ENCODE measurements at regions not wholly inside any gene's neighbourhood (a gene's known extent, or its start where the extent isn't known, plus 50 kb on each side); places are given as distances from the start of the nearest gene placed in this dataset.

- Histone ChIP-seq H3K79me2 (ENCODE audit: low read length) (no peaks in the 10 kb centered on the region), H3F3A (ENCODE audit: low read length, unreplicated experiment) (no peaks in the 10 kb centered on the region), H3K27me3 (ENCODE audit: low read length) (peaks cover 5% of the 10 kb centered on the region; the same call in 1 of the 2 replicates), H2AFZ (ENCODE audit: low read length) (no peak overlapping the region), H3K9me2 (replicated peaks; ENCODE audit: low read length) (no peaks in the 10 kb centered on the region), H4K20me1 (ENCODE audit: low read length) (no peaks in the 10 kb centered on the region), H3K4me1 (ENCODE audit: insufficient read depth, low read length) (no peaks in the 10 kb centered on the region), H3K36me3 (ENCODE audit: low read depth, low read length) (no peaks in the 10 kb centered on the region), H3K9me3 (ENCODE audit: low read length) (no peaks in the 10 kb centered on the region), H3K4me3 (ENCODE audit: low read length) (no peak overlapping the region), H3K4me2 (ENCODE audit: low read length) (no peak overlapping the region), H3K27ac (ENCODE audit: low read length) (no peak overlapping the region), H3K9ac (ENCODE audit: low read length) (no peak overlapping the region)
- intact Hi-C loops (cut with micrococcal nuclease): no loop called here
- no peak for ATAC-seq
- ChIA-PET POLR2A (ENCODE audit: unreplicated experiment) (no interaction called here), CTCF (no interaction called here)
- no TSS peak for BruUV-seq (replicated peaks)
- TF ChIP-seq CTCF (conservative IDR thresholded peaks at IDR 0.05; ENCODE audit: low read depth, low read length): no peak
- TF ChIP-seq EZH2phosphoT487 (IDR thresholded peaks at IDR 0.05; ENCODE audit: borderline replicate concordance, low read length): no peak
- TF ChIP-seq EZH2 (IDR thresholded peaks at IDR 0.05; ENCODE audit: low read length, unreplicated experiment): no peak
- DNase-seq: no peak
Observed at GRCh38 chrX:1074755-1075154, 137.7 kb downstream of the CRLF2 start.

- DNase-seq (no peak), ATAC-seq (no peak)
- H3K79me2 ChIP-seq (ENCODE audit: low read length): no peaks in the 10 kb centered on the region
- H3K9ac ChIP-seq (ENCODE audit: low read length): no peak overlapping the region
- intact Hi-C loops (cut with micrococcal nuclease): no loop called here
- H4K20me1 ChIP-seq (ENCODE audit: low read length): no peaks in the 10 kb centered on the region
- no peaks in the 10 kb centered on the region for H3K36me3 ChIP-seq (ENCODE audit: low read depth, low read length)
- no TSS peak for BruUV-seq (replicated peaks)
- POLR2A ChIA-PET (ENCODE audit: unreplicated experiment): no interaction called here
- no peak overlapping the region for H2AFZ ChIP-seq (ENCODE audit: low read length)
- no peak overlapping the region for H3K4me3 ChIP-seq (ENCODE audit: low read length)
- TF ChIP-seq CTCF (conservative IDR thresholded peaks at IDR 0.05; ENCODE audit: low read depth, low read length) (no peak), EZH2 (IDR thresholded peaks at IDR 0.05; ENCODE audit: low read length, unreplicated experiment) (no peak), EZH2phosphoT487 (IDR thresholded peaks at IDR 0.05; ENCODE audit: borderline replicate concordance, low read length) (no peak)
- H3K9me2 ChIP-seq (replicated peaks; ENCODE audit: low read length): no peaks in the 10 kb centered on the region
- no peaks in the 10 kb centered on the region for H3K9me3 ChIP-seq (ENCODE audit: low read length)
- H3K27ac ChIP-seq (ENCODE audit: low read length): no peak overlapping the region
- CTCF ChIA-PET: no interaction called here
- peaks cover 10% of the 10 kb centered on the region for H3K27me3 ChIP-seq (ENCODE audit: low read length)
- no peaks in the 10 kb centered on the region for H3K4me1 ChIP-seq (ENCODE audit: insufficient read depth, low read length)
- no peaks in the 10 kb centered on the region for H3F3A ChIP-seq (ENCODE audit: low read length, unreplicated experiment)
- H3K4me2 ChIP-seq (ENCODE audit: low read length): no peak overlapping the region
Observed at GRCh38 chrX:1074172-1074571, 138.3 kb downstream of the CRLF2 start.

GRCh38 chrX:1072637-1073377 is 139.6 kb downstream of the CRLF2 start:
- ATAC-seq (no peak), DNase-seq (no peak)
- Histone ChIP-seq H3K9me2 (replicated peaks; ENCODE audit: low read length) (no peaks in the 10 kb centered on the region), H3K4me3 (ENCODE audit: low read length) (no peak overlapping the region), H3K9me3 (ENCODE audit: low read length) (no peaks in the 10 kb centered on the region), H3F3A (ENCODE audit: low read length, unreplicated experiment) (no peaks in the 10 kb centered on the region), H3K27me3 (ENCODE audit: low read length) (peaks cover 16% of the 10 kb centered on the region), H3K36me3 (ENCODE audit: low read depth, low read length) (no peaks in the 10 kb centered on the region), H3K79me2 (ENCODE audit: low read length) (no peaks in the 10 kb centered on the region), H2AFZ (ENCODE audit: low read length) (no peak overlapping the region), H3K27ac (ENCODE audit: low read length) (no peak overlapping the region), H3K9ac (ENCODE audit: low read length) (no peak overlapping the region), H4K20me1 (ENCODE audit: low read length) (no peaks in the 10 kb centered on the region), H3K4me2 (ENCODE audit: low read length) (no peak overlapping the region), H3K4me1 (ENCODE audit: insufficient read depth, low read length) (no peaks in the 10 kb centered on the region)
- ChIA-PET POLR2A (ENCODE audit: unreplicated experiment) (no interaction called here), CTCF (no interaction called here)
- BruUV-seq (replicated peaks): no TSS peak
- intact Hi-C loops (cut with micrococcal nuclease): no loop called here
- TF ChIP-seq EZH2phosphoT487 (IDR thresholded peaks at IDR 0.05; ENCODE audit: borderline replicate concordance, low read length) (no peak), EZH2 (IDR thresholded peaks at IDR 0.05; ENCODE audit: low read length, unreplicated experiment) (no peak), CTCF (conservative IDR thresholded peaks at IDR 0.05; ENCODE audit: low read depth, low read length) (no peak)

All from PC-3 (cell line).